LNCaP clone FGC (cell line): ENCODE measurements at regions not wholly inside any gene's neighbourhood (a gene's known extent, or its start where the extent isn't known, plus 50 kb on each side); places are given as distances from the start of the nearest gene placed in this dataset.

Experiments
- DNase-seq: peaks from one replicate; pipeline ENCODE4 v3.0.0-alpha.2; 2011; ENCODE audit warnings: low read depth
- H3K4me3 ChIP-seq: 2 replicates; pipeline ENCODE4 v1.5.1; 2011; ENCODE audit warnings: mild to moderate bottlenecking, low read depth, low read length, control low read depth
- TF ChIP-seq, protein P1 (sequence below): IDR thresholded peaks from 2 replicates; pipeline ENCODE4 v1.5.1; 2012; ENCODE audit warnings: mild to moderate bottlenecking; ENCODE audit not compliant: control insufficient read depth, insufficient read depth; ENCODE audit errors: extremely low read depth

- no peak overlapping the region for H3K4me3 ChIP-seq
- TF ChIP-seq, protein P1, sequence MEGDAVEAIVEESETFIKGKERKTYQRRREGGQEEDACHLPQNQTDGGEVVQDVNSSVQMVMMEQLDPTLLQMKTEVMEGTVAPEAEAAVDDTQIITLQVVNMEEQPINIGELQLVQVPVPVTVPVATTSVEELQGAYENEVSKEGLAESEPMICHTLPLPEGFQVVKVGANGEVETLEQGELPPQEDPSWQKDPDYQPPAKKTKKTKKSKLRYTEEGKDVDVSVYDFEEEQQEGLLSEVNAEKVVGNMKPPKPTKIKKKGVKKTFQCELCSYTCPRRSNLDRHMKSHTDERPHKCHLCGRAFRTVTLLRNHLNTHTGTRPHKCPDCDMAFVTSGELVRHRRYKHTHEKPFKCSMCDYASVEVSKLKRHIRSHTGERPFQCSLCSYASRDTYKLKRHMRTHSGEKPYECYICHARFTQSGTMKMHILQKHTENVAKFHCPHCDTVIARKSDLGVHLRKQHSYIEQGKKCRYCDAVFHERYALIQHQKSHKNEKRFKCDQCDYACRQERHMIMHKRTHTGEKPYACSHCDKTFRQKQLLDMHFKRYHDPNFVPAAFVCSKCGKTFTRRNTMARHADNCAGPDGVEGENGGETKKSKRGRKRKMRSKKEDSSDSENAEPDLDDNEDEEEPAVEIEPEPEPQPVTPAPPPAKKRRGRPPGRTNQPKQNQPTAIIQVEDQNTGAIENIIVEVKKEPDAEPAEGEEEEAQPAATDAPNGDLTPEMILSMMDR, result no peak
- DNase-seq, result no peak
Measured at GRCh38 chr12:43294916-43295315, 257.1 kb downstream of the ADAMTS20 start.

GRCh38 chr12:43294147-43294546 lies 257.9 kb downstream of the ADAMTS20 start:
- TF ChIP-seq, protein P1, result no peak
- H3K4me3 ChIP-seq, result no peak overlapping the region
- DNase-seq, result no peak

DNA sequence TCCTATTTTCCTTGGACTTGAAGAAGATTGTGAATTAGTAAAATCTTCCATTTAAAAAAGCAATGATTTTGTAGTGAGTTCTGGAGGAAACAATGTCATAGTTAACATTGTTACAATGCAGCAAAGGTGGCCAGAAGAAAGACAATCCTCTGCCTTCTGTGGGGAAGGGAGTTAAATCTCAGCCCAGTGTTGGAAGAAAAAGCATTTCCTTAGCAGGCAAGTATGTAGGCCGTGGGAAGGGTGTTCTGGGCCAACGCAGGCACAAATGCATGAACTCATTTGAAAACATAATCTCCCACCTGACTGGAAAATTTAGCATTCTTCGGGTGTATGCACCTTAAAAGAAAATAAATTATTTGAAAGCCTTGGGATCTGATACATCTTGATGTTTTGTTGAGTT lies 258.6 kb downstream of the ADAMTS20 start:
- no peak for DNase-seq
- TF ChIP-seq, protein P1, result no peak
- H3K4me3 ChIP-seq, result no peak overlapping the region

GRCh38 chr12:43292699-43293098 lies 259.3 kb downstream of the ADAMTS20 start:
- no peak for DNase-seq
- TF ChIP-seq, protein P1, result no peak

DNA sequence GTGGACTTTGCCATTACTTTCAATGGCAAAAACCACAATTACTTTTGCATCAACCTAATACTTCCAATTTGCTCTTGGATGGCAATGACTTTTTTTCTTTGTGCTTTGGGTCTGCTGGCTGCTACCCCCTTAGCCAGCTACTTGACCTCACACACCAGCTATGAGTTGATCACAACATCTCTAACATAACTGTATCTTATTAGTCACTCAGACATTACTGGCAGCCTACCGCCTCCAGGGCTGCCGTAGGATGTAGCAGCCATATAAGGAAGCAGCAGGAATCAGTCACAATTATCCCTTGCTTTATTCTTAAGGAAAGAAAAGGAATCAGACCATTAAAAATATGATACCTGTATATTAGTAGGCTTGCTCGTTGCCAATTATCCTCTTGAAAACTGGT lies 260.5 kb downstream of the ADAMTS20 start:
- H3K4me3 ChIP-seq, result no peak overlapping the region
- TF ChIP-seq, protein P1, result no peak
- DNase-seq, result no peak

More at GRCh38 chr12:43292699-43293098, 259.3 kb downstream of the ADAMTS20 start:
- no peak overlapping the region for H3K4me3 ChIP-seq

DNA sequence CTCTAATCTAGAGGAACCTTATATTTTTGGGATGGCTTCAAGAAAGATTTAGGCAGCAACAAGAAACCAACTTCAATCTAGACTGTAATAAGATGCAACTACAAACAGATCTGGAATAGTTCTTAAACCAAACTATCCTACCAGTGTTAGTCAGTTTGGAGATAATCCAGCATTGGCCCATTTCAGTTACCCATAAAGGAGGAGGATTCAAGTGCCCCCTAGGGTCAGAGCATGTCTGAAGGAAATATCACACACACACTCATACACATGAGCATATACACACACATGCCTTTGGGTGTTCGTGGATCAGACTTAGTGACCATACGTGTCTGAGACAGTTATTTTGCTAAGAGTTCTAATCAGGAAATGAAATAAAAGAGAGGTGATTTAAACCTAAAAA lies 261.2 kb downstream of the ADAMTS20 start:
- DNase-seq, result no peak
- no peak overlapping the region for H3K4me3 ChIP-seq
- TF ChIP-seq, protein P1, result no peak

- TF ChIP-seq, protein P1, result no peak
- DNase-seq, result no peak
- no peak overlapping the region for H3K4me3 ChIP-seq
Measured at GRCh38 chr12:43289426-43289801, 262.6 kb downstream of the ADAMTS20 start.
